ENCODE measurements at regions not wholly inside any gene's neighbourhood (a gene's known extent, or its start where the extent isn't known, plus 50 kb on each side); places are given as distances from the start of the nearest gene placed in this dataset.

- Histone ChIP-seq H3K27ac (no peak overlapping the region), H3K36me3 (no peaks in the 10 kb centered on the region), H3K4me1 (peaks cover 0 to 7% (median 0%) of the 10 kb centered on the region in 4 donors), H3K4me3 (no peak overlapping the region), H3K9me3 (no peaks in the 10 kb centered on the region), H3K27me3 (no peaks in the 10 kb centered on the region)
- peak in 3 of 4 donors; percentile 15 to 35 (median 22) for ATAC-seq
- 19% methylated on average over 14 of the region's 14 CpGs for WGBS (ENCODE audit: insufficient coverage, low coverage, low lambda C conversion rate, missing lambda C conversion rate)
- no peak for TF ChIP-seq POLR2A (IDR thresholded peaks at IDR 0.05)
- TF ChIP-seq, protein P1, sequence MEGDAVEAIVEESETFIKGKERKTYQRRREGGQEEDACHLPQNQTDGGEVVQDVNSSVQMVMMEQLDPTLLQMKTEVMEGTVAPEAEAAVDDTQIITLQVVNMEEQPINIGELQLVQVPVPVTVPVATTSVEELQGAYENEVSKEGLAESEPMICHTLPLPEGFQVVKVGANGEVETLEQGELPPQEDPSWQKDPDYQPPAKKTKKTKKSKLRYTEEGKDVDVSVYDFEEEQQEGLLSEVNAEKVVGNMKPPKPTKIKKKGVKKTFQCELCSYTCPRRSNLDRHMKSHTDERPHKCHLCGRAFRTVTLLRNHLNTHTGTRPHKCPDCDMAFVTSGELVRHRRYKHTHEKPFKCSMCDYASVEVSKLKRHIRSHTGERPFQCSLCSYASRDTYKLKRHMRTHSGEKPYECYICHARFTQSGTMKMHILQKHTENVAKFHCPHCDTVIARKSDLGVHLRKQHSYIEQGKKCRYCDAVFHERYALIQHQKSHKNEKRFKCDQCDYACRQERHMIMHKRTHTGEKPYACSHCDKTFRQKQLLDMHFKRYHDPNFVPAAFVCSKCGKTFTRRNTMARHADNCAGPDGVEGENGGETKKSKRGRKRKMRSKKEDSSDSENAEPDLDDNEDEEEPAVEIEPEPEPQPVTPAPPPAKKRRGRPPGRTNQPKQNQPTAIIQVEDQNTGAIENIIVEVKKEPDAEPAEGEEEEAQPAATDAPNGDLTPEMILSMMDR (IDR thresholded peaks at IDR 0.05), result no peak
- intact Hi-C loops (cut with DNase I), result no loop called here
- no peak for DNase-seq
Measured at GRCh38 chr7:18087687-18088078, 60.0 kb upstream of the PRPS1L1 start.

DNA sequence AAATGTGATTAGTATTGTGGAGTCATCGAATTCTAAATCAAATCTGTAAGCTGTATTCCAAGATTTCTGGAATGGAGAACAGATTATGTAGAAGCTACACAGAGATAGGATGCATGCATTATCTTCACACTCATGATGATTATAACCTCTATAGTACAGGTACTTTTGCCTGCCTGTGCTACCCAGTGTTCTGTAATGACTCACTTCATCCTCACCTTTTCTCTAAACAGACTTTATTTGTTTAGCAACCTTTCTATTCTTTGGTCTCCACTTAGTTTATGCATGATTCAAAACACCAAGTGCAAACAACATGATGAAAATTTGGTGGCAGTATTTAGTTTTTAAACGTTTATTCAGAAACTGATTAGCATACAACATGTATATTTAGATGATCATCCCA lies 68.4 kb upstream of the PRPS1L1 start:
- no peaks in the 10 kb centered on the region for H3K4me1 ChIP-seq
- no peaks in the 10 kb centered on the region for H3K9me3 ChIP-seq
- H3K27me3 ChIP-seq, result no peaks in the 10 kb centered on the region
- TF ChIP-seq, protein P1 (IDR thresholded peaks at IDR 0.05), result no peak
- TF ChIP-seq POLR2A (IDR thresholded peaks at IDR 0.05), result no peak
- ATAC-seq (no peak), DNase-seq (no peak)
- WGBS (ENCODE audit: insufficient coverage, low coverage, low lambda C conversion rate, missing lambda C conversion rate), result 47% methylated on average over 2 of the region's 2 CpGs
- no peaks in the 10 kb centered on the region for H3K36me3 ChIP-seq
- intact Hi-C loops (cut with DNase I), result no loop called here
- H3K27ac ChIP-seq, result no peak overlapping the region
- H3K4me3 ChIP-seq, result no peak overlapping the region

DNA sequence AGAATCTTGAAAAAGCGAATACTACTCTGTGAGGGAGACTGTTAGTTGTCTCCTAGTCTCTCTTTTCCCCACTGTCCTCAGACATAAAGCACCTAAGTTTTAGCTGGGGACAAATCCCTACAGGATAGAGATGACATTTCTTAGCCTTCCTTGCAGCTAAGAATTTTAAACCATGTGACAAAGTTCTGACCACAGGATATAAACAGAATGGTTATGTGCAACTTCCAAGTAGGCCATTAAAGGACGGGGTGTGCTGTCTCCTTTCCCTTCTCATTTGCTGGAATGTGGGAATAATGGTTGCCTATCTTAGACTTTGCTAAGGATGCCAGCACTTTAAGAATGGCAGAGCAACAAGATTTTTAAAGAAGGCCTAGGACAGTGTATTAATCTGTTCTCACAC lies 74.9 kb upstream of the PRPS1L1 start:
- ATAC-seq (no peak), DNase-seq (no peak)
- H3K36me3 ChIP-seq, result no peaks in the 10 kb centered on the region
- no peaks in the 10 kb centered on the region for H3K9me3 ChIP-seq
- H3K4me1 ChIP-seq, result no peaks in the 10 kb centered on the region
- no peaks in the 10 kb centered on the region for H3K27me3 ChIP-seq
- 54% methylated on average over 2 of the region's 2 CpGs for WGBS (ENCODE audit: insufficient coverage, low coverage, low lambda C conversion rate, missing lambda C conversion rate)
- TF ChIP-seq POLR2A (IDR thresholded peaks at IDR 0.05), result no peak
- TF ChIP-seq, protein P1 (IDR thresholded peaks at IDR 0.05), result no peak
- H3K27ac ChIP-seq, result no peak overlapping the region
- H3K4me3 ChIP-seq, result no peak overlapping the region
- intact Hi-C loops (cut with DNase I), result no loop called here

DNA sequence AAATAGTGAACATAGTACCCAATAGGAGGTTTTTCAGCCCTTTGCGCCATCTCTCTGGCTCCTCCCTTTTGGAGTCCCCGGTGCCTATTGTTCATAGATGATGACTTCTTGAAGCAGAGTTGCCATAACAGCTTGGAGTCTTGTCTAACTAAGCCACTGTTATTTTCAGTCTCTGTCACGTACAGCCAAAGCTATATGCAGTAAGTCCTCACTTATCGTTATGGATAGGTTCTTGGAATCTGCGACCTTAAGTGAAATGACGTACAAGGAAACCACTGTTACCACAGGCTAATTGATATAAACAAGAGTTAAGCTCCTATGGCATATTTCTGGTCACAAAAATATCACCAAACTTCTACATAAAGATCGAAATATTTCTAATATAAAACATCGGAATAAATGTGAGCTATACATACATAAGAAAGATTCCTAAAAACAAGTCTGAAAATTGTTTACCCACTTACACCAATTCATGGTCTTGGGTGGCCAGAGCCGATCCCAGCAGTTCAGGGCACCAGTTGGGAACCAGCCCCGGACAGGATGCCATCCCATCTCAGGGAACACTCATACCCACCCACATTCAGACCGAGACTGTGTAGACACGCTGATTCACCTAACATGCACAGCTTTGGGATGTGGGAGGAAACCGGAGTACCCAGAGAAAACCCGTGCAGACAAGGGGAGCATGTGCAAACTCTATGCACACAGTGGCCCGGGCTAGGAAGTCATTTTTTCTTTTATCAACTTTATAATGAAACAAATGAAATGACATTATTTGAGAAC lies 76.0 kb upstream of the PRPS1L1 start:
- H3K36me3 ChIP-seq, result no peaks in the 10 kb centered on the region
- no peak overlapping the region for H3K27ac ChIP-seq
- H3K4me3 ChIP-seq, result no peak overlapping the region
- H3K4me1 ChIP-seq, result no peaks in the 10 kb centered on the region
- H3K9me3 ChIP-seq, result no peaks in the 10 kb centered on the region
- ATAC-seq, result no peak
- intact Hi-C loops (cut with DNase I), result no loop called here
- 75% methylated on average over 13 of the region's 15 CpGs for WGBS (ENCODE audit: insufficient coverage, low coverage, low lambda C conversion rate, missing lambda C conversion rate)
- no peak for DNase-seq
- TF ChIP-seq POLR2A (IDR thresholded peaks at IDR 0.05), result no peak
- TF ChIP-seq, protein P1 (IDR thresholded peaks at IDR 0.05), result no peak
- no peaks in the 10 kb centered on the region for H3K27me3 ChIP-seq

Data from right lobe of liver (tissue), 6 donors.